Endometrial microvascular endothelial cells (primary cell): ENCODE measurements at regions not wholly inside any gene's neighbourhood (a gene's known extent, or its start where the extent isn't known, plus 50 kb on each side); places are given as distances from the start of the nearest gene placed in this dataset.

Experiments used
- in situ Hi-C: cut with HindIII; loops from 2 replicates; pipeline ENCODE4 v1.10.0; 2017; ENCODE audit warnings: low sequenced_read_pairs, low pct_unique_long_range_greater_than_20kb; ENCODE audit errors: inconsistent ontology term

DNA sequence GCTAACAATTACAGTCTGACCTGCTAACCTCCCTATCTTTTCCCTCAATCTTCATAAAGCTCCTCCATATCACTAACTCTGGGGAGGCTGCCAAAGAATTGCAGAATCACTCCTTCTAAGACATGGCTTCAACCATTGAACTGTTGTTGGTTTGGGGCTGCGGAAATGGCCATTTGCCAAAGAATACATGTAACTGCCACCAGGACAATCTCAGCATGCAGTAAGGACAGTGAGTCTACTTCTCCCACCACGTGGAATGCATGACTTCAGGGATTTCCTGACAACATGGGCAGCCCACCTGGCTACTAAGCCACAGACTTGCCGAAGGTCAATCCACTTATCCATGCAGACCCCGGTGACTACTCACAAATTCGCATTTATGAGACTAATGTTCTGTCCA is 104.3 kb upstream of the NUDT7 start:
- in situ Hi-C loops: no loop called here

DNA sequence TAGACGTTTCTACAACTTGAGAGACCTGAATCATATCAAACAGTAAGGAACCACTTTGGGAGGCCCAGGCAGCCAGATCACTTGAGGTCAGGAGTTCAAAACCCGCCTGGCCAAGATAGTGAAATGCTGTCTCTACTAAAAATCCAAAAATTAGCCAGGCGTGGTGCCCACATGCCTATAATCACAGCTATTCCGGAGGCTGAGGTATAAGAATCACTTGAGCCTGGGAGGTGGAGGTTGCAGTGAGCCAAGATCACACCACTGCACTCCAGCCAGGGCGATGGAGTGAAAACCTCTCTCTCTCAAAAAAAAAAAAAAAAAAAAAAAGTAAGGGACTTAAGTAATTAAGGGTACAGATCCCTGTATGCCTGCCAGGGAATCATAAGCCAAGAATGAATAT is 103.4 kb upstream of the NUDT7 start:
- in situ Hi-C loops: no loop called here

DNA sequence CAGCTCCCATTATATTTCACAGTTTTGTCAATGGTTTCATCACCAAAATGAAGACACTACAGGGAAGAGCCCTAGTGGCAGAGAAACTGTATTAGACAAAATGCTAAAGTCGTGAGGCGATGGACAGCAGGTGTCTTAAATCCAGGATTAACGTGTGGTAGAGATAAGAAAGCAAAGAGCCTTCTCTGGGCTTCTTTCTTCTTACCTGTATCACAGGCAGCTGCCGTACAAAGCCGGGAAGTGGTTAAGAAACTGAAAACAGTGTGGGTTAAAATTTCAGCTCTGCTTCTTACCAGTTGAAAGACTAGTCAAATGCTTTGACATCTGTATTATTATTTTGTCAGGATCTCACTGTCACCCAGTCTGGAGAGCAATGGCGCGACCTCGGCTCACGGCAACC is 98.2 kb upstream of the NUDT7 start:
- in situ Hi-C loops: no loop called here

DNA sequence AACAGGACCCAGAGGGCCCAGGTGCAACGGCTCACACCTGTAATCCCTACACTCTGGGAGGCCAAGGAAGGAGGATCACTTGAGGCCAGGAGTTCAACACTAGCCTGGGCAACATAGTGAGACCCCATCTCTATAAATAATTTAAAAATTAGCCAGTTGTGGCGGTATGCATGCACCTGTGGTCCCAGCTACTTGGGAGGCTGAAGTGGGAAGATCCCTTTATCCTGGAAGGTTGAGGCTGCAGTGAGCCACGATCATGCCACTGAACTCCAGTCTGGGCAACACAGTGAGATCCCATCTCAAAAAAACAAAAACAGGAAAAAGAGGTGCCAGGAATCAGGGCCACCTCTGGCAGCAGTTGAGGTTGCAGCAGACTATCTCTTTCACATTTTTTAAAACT is 85.7 kb upstream of the NUDT7 start:
- in situ Hi-C loops: no loop called here

DNA sequence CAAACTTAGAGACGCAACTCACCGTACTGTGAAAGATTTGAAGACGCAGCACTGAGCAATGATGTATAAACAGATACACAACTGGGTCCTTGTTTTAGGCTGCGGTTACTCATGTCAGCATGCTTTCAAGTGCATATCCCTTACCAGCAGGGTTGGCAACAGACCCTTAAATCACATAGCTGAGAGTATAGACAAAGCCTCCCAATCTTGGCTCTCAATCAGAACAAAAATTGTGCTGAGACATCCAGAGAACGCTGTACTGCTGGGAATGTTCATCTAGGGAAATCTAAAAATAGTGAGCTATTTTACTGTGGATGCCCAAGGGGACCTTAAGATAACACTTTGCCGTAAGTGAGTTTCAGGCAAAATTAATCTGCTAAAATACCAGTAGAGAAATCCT is 84.4 kb upstream of the NUDT7 start:
- in situ Hi-C loops: no loop called here

DNA sequence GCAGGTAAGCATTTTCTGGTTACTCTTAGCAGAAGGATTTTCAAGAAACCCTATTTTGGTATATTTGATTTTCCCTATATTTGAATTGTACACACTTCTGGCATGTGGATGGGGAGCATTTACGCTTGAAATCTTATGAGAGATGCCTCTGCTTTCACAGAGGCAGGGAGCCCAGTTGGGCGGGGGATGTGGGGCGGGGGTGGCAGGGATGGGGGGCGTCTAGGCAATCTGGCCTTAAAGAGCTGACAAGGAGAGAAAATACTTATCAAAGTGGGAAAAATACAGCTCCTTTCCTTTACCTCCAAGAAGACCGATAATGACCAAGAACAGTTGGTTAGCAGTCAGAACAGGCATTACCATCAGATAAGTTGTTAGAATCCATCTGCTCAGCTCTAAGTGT is 79.1 kb upstream of the NUDT7 start:
- in situ Hi-C loops: no loop called here

DNA sequence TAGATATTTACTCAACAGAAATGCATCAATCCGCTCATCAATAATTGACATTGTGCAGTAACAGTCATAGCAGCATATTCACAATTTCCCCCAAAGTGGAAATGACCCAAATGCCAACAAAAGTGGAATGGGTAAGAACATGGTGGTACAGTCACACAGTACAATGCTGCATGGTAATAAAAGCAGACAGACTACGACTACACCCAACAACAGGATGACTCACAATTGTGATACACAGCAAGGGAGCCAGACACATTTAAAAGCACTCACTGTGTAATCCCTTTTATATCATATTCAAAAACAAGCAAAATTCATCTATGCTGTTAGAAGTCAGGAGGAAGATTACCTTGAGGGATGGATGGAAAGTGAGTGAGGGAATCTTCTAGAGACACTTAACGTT is 76.5 kb upstream of the NUDT7 start:
- in situ Hi-C loops: no loop called here

DNA sequence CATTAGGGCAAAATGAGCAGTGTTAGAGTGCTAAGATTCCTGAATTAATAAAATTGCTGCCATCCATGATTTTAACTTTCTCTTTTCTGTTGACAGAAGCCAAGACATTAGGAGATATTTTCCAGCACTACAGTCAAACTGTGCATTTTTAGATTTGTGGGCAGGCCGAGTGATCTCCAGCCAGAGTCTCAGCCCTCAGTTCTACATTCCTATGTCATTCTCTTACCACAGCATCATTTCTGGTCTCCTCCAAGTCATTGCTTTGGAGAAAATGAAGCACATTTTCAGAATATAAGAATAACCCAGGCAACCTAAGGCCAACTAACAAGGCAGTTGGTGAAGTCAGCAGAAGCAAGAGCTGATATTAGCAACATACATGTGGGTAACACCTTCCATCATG is 74.6 kb upstream of the NUDT7 start:
- in situ Hi-C loops: no loop called here

DNA sequence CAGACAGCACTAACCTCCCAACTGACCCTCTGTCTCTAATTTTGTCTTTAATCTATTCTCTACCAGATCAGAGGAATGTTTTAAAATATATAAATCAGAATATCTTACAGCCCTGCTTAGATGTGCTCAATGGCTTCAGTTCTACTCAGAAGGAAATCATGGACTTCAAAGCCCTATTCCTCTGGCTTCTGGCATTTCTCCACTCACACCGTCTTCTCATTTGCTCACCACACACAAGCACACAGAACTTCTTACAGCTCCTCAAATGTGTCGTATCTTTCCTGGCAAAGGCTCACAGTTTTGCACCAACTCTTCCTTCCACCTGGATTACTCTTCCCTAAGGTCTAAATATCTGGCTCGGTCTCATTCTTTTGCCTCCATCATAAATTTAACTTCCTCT is 71.6 kb upstream of the NUDT7 start:
- in situ Hi-C loops: no loop called here

DNA sequence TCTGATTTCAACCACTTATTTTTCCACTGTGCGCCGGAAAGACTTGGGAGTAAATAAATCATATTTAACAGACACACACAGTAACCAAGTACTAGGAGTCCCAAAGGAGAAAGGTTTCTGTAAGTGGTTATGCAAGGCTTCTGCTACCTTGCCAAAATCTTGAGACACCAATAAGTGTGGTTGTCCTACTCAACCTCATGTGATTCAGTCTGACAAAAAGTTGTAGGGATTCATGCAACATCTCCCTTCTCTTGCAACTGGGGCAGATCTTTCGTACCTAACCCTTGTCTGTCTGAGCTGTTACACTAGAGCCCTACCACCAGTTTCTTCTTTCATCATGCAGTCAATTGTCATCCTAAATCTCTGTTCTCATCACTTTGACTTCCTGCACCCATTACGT is 69.9 kb upstream of the NUDT7 start:
- in situ Hi-C loops: no loop called here

DNA sequence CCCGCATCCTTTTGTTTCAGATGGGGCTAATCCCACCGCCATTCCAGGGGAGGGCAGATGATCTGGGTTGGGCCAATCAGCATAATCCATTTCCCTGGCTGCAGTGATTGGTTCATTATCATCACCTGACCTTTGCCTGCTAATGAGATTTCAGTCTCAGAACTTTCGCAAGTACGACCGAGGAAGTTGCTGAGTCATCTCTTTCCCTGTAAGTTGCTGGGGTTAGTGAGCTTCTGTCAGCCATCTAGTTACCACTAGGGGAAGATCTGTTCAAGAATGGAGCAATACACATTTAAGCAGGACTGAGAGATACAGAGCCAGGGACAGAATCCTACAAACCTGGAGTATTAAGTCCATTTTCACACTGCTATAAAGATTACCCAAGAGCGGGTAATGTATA is 65.3 kb upstream of the NUDT7 start:
- in situ Hi-C loops: no loop called here

DNA sequence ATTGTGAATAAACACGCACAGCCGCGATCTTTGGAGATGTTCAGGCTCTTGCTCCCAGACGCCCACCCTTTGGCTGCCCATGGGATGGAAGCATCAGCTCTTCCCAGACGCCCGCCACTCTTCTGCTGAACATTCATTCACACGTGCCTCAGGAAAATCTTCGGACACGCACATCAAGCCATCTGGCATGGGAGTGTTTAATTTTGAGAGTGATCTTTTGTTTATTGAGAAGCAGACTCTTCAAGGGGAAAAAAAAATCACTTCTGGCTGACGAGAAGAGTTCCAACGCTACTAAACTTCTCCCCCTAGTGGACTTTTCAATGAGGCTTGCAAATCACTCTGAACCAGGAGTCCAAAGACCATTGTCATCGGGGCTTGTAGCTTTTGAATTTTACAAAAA is 62.0 kb upstream of the NUDT7 start:
- in situ Hi-C loops: no loop called here

DNA sequence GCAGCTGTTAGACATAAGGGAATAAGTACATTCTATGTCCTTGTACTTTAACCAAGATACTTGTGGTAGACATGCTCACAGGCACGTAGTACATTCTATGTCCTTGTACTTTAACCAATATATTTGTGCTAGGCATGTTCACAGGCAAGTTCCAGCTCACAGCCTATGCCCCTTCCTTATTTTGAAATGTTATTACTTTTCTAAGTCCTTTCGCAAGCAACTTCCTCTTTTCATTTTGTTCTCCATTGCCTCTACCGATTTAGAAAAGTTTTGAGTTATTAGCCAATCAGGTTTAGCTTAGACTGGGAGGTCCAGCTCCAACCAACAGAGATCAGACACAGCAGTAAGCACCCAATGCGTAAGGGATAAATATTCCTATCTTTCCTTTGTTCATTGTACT is 60.1 kb upstream of the NUDT7 start:
- in situ Hi-C loops: no loop called here

DNA sequence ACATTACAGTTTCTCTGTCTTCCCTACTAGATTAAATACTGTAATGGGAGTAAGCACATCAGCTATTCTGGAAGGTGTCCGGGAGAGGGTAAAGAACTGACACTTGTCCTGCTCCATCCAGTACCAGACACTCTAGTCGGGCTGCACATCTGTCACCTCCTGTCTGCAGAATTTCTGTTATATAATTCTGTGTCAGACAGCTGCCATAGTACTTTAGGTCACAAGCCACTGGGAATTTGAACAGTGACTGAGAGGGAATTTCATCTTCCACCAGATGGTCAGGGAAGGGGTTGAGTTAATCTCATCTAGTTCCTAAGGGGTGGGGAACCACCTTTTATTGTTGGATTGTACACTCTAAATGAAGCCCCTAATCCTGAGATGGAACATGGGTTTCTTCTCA is 58.6 kb upstream of the NUDT7 start:
- in situ Hi-C loops: no loop called here

DNA sequence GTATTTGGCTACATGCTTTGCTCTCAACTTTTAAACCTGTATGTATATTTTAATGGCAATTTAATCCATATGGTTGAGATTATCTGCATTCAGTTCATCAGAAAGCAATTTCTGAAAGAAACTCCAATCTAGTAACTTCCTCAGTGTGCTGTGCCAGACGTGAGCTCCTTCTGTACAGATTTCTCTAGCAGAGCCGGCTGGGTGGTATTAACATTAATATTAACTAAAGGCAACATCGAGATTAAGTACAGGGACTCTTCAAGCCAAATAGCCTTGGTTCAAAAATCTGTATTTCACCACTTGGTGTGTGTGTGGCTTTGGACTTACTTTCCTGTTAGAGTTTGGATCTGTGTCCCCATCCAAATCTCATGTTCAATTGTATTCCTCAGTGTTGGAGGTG is 55.5 kb upstream of the NUDT7 start:
- in situ Hi-C loops: no loop called here

DNA sequence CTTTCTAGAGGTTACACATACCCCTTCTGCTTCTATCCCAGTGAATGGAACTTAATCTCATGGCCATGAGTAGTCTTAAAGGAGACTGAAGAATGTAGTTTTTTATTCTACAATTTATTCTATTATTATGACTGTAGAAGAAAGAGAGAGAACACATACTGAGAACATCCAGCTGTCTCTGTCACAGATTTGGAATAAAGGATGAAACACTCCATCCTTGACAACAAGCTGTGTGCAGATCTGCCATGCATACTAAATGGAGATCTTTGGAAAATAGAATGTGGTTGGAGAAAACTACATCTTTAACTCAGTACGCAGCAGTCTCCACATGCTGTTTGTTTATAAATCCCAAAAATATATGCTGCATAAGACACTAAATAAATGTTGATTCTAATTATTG is 54.1 kb upstream of the NUDT7 start:
- in situ Hi-C loops: no loop called here

DNA sequence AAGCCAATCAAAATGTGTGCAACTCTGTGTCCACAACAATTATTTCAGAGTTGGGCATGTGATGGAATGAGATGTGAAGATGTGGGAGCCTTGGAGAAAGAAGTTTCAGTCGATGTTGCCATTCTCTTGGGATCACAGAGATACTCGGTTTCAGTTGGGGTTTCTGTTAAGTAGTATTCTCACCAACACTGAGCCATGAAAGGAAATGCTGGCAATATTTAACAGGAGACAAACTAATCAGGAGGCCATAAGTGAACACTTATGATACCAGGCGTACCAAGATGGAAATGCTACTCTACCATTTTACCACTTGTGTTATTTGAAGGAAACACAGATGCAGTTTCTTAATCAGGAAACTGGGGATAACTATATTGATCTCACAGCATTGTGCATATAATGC is 53.3 kb upstream of the NUDT7 start:
- in situ Hi-C loops: no loop called here
